ENCODE measurements at regions not wholly inside any gene's neighbourhood (a gene's known extent, or its start where the extent isn't known, plus 50 kb on each side); places are given as distances from the start of the nearest gene placed in this dataset.

- Histone ChIP-seq H3K9me3 (ENCODE audit: low read depth) (no peaks in the 10 kb centered on the region), H3K9ac (no peak overlapping the region), H3K4me1 (peaks cover 16% of the 10 kb centered on the region), H3F3A (ENCODE audit: low read depth) (no peaks in the 10 kb centered on the region), H3K79me2 (ENCODE audit: low read depth) (no peaks in the 10 kb centered on the region), H2AFZ (replicated peaks) (peak overlapping the region; percentile 74), H3K27ac (no peak overlapping the region), H3K27me3 (no peaks in the 10 kb centered on the region), H3K36me3 (no peaks in the 10 kb centered on the region), H3K4me3 (no peak overlapping the region), H4K20me1 (ENCODE audit: low read depth) (no peaks in the 10 kb centered on the region), H3K4me2 (no peak overlapping the region)
- no peak overlapping the region for H3K4me3 Mint-ChIP-seq
- H3K9me3 Mint-ChIP-seq: no peaks in the 10 kb centered on the region
- peaks cover 5% of the 10 kb centered on the region for H3K27me3 Mint-ChIP-seq (ENCODE audit: insufficient read depth, low read depth)
- H3K27ac Mint-ChIP-seq: peak overlapping the region; percentile 2
- no peak for DNase-seq (ENCODE audit: low spot score)
- no peaks in the 10 kb centered on the region for H3K36me3 Mint-ChIP-seq
- H3K4me1 Mint-ChIP-seq: peaks cover 53% of the 10 kb centered on the region
- TF ChIP-seq, protein P1, sequence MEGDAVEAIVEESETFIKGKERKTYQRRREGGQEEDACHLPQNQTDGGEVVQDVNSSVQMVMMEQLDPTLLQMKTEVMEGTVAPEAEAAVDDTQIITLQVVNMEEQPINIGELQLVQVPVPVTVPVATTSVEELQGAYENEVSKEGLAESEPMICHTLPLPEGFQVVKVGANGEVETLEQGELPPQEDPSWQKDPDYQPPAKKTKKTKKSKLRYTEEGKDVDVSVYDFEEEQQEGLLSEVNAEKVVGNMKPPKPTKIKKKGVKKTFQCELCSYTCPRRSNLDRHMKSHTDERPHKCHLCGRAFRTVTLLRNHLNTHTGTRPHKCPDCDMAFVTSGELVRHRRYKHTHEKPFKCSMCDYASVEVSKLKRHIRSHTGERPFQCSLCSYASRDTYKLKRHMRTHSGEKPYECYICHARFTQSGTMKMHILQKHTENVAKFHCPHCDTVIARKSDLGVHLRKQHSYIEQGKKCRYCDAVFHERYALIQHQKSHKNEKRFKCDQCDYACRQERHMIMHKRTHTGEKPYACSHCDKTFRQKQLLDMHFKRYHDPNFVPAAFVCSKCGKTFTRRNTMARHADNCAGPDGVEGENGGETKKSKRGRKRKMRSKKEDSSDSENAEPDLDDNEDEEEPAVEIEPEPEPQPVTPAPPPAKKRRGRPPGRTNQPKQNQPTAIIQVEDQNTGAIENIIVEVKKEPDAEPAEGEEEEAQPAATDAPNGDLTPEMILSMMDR (IDR thresholded peaks at IDR 0.05): no peak
- TF ChIP-seq EZH2phosphoT487 (IDR thresholded peaks at IDR 0.05) (no peak), EZH2 (IDR thresholded peaks at IDR 0.05) (no peak)
Observed at GRCh38 chr10:3465406-3465891, 292.9 kb upstream of the PITRM1 start.

DNA sequence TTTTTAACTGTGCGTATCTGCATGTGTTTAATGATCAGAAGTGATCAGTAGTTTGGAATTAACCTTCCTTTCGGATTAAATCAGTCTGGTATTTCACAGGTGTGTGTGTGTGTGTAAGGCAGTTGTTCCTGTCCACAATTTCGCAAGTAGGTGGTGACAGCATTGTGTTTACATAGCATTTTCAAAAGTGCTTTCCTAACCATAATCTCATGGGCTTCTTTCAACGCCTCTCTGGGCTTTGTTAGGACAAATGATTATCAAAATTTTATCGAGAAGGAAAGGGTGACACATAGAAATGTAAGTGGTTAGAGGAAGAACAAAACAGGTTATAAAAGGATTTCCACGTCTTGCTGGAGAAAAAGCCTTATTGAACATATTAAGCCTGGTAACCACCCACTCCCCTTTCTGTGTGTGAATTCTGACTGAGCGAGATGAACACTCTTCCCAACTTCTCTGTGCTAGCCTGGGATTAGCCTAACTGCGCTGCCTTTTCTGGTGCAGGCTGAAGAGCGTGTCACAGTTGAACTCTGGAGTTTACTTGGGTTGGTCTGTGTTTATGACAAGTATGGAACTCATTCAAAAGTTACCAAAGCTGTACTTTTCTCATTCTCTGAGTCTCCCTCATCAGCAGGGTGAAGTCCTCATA lies 292.3 kb upstream of the PITRM1 start:
- H3K27ac Mint-ChIP-seq: peak overlapping the region; percentile 2
- no peak overlapping the region for H2AFZ ChIP-seq (replicated peaks)
- no peak overlapping the region for H3K27ac ChIP-seq
- no peak overlapping the region for H3K4me3 Mint-ChIP-seq
- H3K36me3 ChIP-seq: no peaks in the 10 kb centered on the region
- H3K4me3 ChIP-seq: no peak overlapping the region
- no peaks in the 10 kb centered on the region for H3F3A ChIP-seq (ENCODE audit: low read depth)
- H3K79me2 ChIP-seq (ENCODE audit: low read depth): no peaks in the 10 kb centered on the region
- no peak for DNase-seq (ENCODE audit: low spot score)
- no peaks in the 10 kb centered on the region for H3K36me3 Mint-ChIP-seq
- H3K4me1 Mint-ChIP-seq: peaks cover 53% of the 10 kb centered on the region
- TF ChIP-seq, protein P1 (IDR thresholded peaks at IDR 0.05): no peak
- TF ChIP-seq EZH2phosphoT487 (IDR thresholded peaks at IDR 0.05) (no peak), EZH2 (IDR thresholded peaks at IDR 0.05) (no peak)
- peaks cover 16% of the 10 kb centered on the region for H3K4me1 ChIP-seq
- no peaks in the 10 kb centered on the region for H3K27me3 ChIP-seq
- no peak overlapping the region for H3K4me2 ChIP-seq
- H3K27me3 Mint-ChIP-seq (ENCODE audit: insufficient read depth, low read depth): peaks cover 4% of the 10 kb centered on the region
- peaks cover under 1% of the 10 kb centered on the region for H3K9me3 Mint-ChIP-seq
- H3K9ac ChIP-seq: no peak overlapping the region
- H3K9me3 ChIP-seq (ENCODE audit: low read depth): no peaks in the 10 kb centered on the region
- H4K20me1 ChIP-seq (ENCODE audit: low read depth): no peaks in the 10 kb centered on the region

- no peaks in the 10 kb centered on the region for H4K20me1 ChIP-seq (ENCODE audit: low read depth)
- peaks cover 34% of the 10 kb centered on the region for H3K9me3 Mint-ChIP-seq
- H2AFZ ChIP-seq (replicated peaks): no peak overlapping the region
- no peak overlapping the region for H3K27ac Mint-ChIP-seq
- peaks cover 13% of the 10 kb centered on the region for H3K36me3 Mint-ChIP-seq
- H3K27me3 ChIP-seq: no peaks in the 10 kb centered on the region
- H3F3A ChIP-seq (ENCODE audit: low read depth): no peaks in the 10 kb centered on the region
- H3K79me2 ChIP-seq (ENCODE audit: low read depth): no peaks in the 10 kb centered on the region
- TF ChIP-seq, protein P1 (IDR thresholded peaks at IDR 0.05): no peak
- TF ChIP-seq EZH2phosphoT487 (IDR thresholded peaks at IDR 0.05) (no peak), EZH2 (IDR thresholded peaks at IDR 0.05) (no peak)
- no peak overlapping the region for H3K4me3 Mint-ChIP-seq
- peaks cover 16% of the 10 kb centered on the region for H3K27me3 Mint-ChIP-seq (ENCODE audit: insufficient read depth, low read depth)
- H3K4me2 ChIP-seq: no peak overlapping the region
- H3K36me3 ChIP-seq: no peaks in the 10 kb centered on the region
- H3K9me3 ChIP-seq (ENCODE audit: low read depth): no peaks in the 10 kb centered on the region
- H3K4me3 ChIP-seq: no peak overlapping the region
- no peak overlapping the region for H3K9ac ChIP-seq
- no peaks in the 10 kb centered on the region for H3K4me1 ChIP-seq
- H3K4me1 Mint-ChIP-seq: peaks cover 24% of the 10 kb centered on the region
- H3K27ac ChIP-seq: no peak overlapping the region
- DNase-seq (ENCODE audit: low spot score): no peak
Observed at GRCh38 chr10:3460420-3461128, 288.0 kb upstream of the PITRM1 start.

Measured in neural progenitor cell (in vitro differentiated cells).